ENCODE measurements at regions not wholly inside any gene's neighbourhood (a gene's known extent, or its start where the extent isn't known, plus 50 kb on each side); places are given as distances from the start of the nearest gene placed in this dataset.

- no peaks in the 10 kb centered on the region for H3K79me2 ChIP-seq (ENCODE audit: control insufficient read depth, insufficient read depth, low read length)
- DNase-seq (ENCODE audit: low read depth, low spot score) (no peak), FAIRE-seq (no peak)
- no peak overlapping the region for H3K4me2 ChIP-seq (ENCODE audit: control insufficient read depth, extremely low read depth, insufficient read depth, low read depth, low read length)
- no peak overlapping the region for H3K27ac ChIP-seq (ENCODE audit: control insufficient read depth, insufficient read depth, low read length)
- H3K27me3 ChIP-seq (ENCODE audit: control insufficient read depth, extremely low read depth, insufficient read depth, low read length): no peaks in the 10 kb centered on the region
- H4K20me1 ChIP-seq (ENCODE audit: control insufficient read depth, extremely low read depth, insufficient read depth, low read length): no peaks in the 10 kb centered on the region
- H3K4me1 ChIP-seq (ENCODE audit: control insufficient read depth, extremely low read depth, insufficient read depth, low read length): peaks cover 14% of the 10 kb centered on the region
- no peaks in the 10 kb centered on the region for H3K9me3 ChIP-seq (ENCODE audit: control insufficient read depth, low read depth, low read length)
- no peak overlapping the region for H3K4me3 ChIP-seq (ENCODE audit: control insufficient read depth in 2 of 3, extremely low read depth in 1 of 3, insufficient read depth in 2 of 3, low read depth in 1 of 3, low read length in 3 of 3)
- H3K9ac ChIP-seq (ENCODE audit: control insufficient read depth, extremely low read depth, insufficient read depth, low read length): no peak overlapping the region
- H3K36me3 ChIP-seq (ENCODE audit: control insufficient read depth in 2 of 2, extremely low read depth in 1 of 2, insufficient read depth in 2 of 2, low read length in 2 of 2): no peaks in the 10 kb centered on the region
- dilution Hi-C loops (cut with MboI; ENCODE audit: extremely low pct_ligation_motif_present, low sequenced_read_pairs): no loop called here
- no peak for TF ChIP-seq CTCF (optimal IDR thresholded peaks at IDR 0.05 in 1 of 3, IDR thresholded peaks at IDR 0.05 in 1 of 3, conservative IDR thresholded peaks at IDR 0.05 in 1 of 3; ENCODE audit: extremely low read depth in 1 of 3, insufficient read depth in 2 of 3, low read length in 3 of 3)
- TF ChIP-seq EZH2 (IDR thresholded peaks at IDR 0.05; ENCODE audit: low read length): no peak
- no peaks in the 10 kb centered on the region for H3K9me1 ChIP-seq (ENCODE audit: control insufficient read depth, extremely low read depth, insufficient read depth, low read length)
- no peak overlapping the region for H2AFZ ChIP-seq (ENCODE audit: control insufficient read depth, low read length)
Measured at GRCh38 chr1:47579809-47580208, 142.0 kb downstream of the FOXD2 start.

- H3K79me2 ChIP-seq (ENCODE audit: control insufficient read depth, insufficient read depth, low read length): no peaks in the 10 kb centered on the region
- H3K9me3 ChIP-seq (ENCODE audit: control insufficient read depth, low read depth, low read length): no peaks in the 10 kb centered on the region
- no peak overlapping the region for H3K4me2 ChIP-seq (ENCODE audit: control insufficient read depth, extremely low read depth, insufficient read depth, low read depth, low read length)
- DNase-seq (ENCODE audit: low read depth, low spot score) (no peak), FAIRE-seq (no peak)
- H3K27me3 ChIP-seq (ENCODE audit: control insufficient read depth, extremely low read depth, insufficient read depth, low read length): no peaks in the 10 kb centered on the region
- H3K4me3 ChIP-seq (ENCODE audit: control insufficient read depth in 2 of 3, extremely low read depth in 1 of 3, insufficient read depth in 2 of 3, low read depth in 1 of 3, low read length in 3 of 3): no peak overlapping the region
- dilution Hi-C loops (cut with MboI; ENCODE audit: extremely low pct_ligation_motif_present, low sequenced_read_pairs): no loop called here
- TF ChIP-seq EZH2 (IDR thresholded peaks at IDR 0.05; ENCODE audit: low read length) (no peak), CTCF (optimal IDR thresholded peaks at IDR 0.05 in 1 of 3, IDR thresholded peaks at IDR 0.05 in 1 of 3, conservative IDR thresholded peaks at IDR 0.05 in 1 of 3; ENCODE audit: extremely low read depth in 1 of 3, insufficient read depth in 2 of 3, low read length in 3 of 3) (no peak)
- no peak overlapping the region for H3K27ac ChIP-seq (ENCODE audit: control insufficient read depth, insufficient read depth, low read length)
- no peaks in the 10 kb centered on the region for H3K36me3 ChIP-seq (ENCODE audit: control insufficient read depth in 2 of 2, extremely low read depth in 1 of 2, insufficient read depth in 2 of 2, low read length in 2 of 2)
- H3K9ac ChIP-seq (ENCODE audit: control insufficient read depth, extremely low read depth, insufficient read depth, low read length): no peak overlapping the region
- no peaks in the 10 kb centered on the region for H3K9me1 ChIP-seq (ENCODE audit: control insufficient read depth, extremely low read depth, insufficient read depth, low read length)
- H4K20me1 ChIP-seq (ENCODE audit: control insufficient read depth, extremely low read depth, insufficient read depth, low read length): no peaks in the 10 kb centered on the region
- H2AFZ ChIP-seq (ENCODE audit: control insufficient read depth, low read length): no peak overlapping the region
- H3K4me1 ChIP-seq (ENCODE audit: control insufficient read depth, extremely low read depth, insufficient read depth, low read length): peaks cover 14% of the 10 kb centered on the region
Measured at GRCh38 chr1:47580451-47580995, 142.7 kb downstream of the FOXD2 start.
